Vagina (tissue), 2 donors: ENCODE measurements at regions not wholly inside any gene's neighbourhood (a gene's known extent, or its start where the extent isn't known, plus 50 kb on each side); places are given as distances from the start of the nearest gene placed in this dataset.

Experiments used
- CTCF ChIP-seq, 3 experiments: fragments of 450-650 bp in 2 of 3; fragments of 200-600 bp in 1 of 3; sonication (generic) in 1 of 3; IDR thresholded peaks; one replicate each; pipeline ENCODE4 v1.5.1; 2017 to 2019; ENCODE audit warnings: antibody characterized with exemption in 3 of 3, mild to moderate bottlenecking in 2 of 3, moderate library complexity in 2 of 3
- POLR2A ChIP-seq, 2 donors: fragments of 450-650 bp; IDR thresholded peaks; one replicate each; pipeline ENCODE4 v1.6.1; 2017; ENCODE audit warnings: antibody characterized with exemption in 2 of 2, mild to moderate bottlenecking in 2 of 2, moderate library complexity in 2 of 2
- POLR2AphosphoS5 ChIP-seq, 2 donors: sonication (generic); formaldehyde crosslinking; IDR thresholded peaks; one replicate each; pipeline ENCODE4 v1.9.0; 2017; ENCODE audit warnings: antibody characterized with exemption in 2 of 2, mild to moderate bottlenecking in 2 of 2, low read depth in 1 of 2; ENCODE audit not compliant: insufficient read depth in 1 of 2

- TF ChIP-seq POLR2A (IDR thresholded peaks at IDR 0.05): no peak
- no peak for TF ChIP-seq CTCF (IDR thresholded peaks at IDR 0.05)
- no peak for TF ChIP-seq POLR2AphosphoS5 (IDR thresholded peaks at IDR 0.05; ENCODE audit: insufficient read depth in 1 of 2, low read depth in 1 of 2)
Measured at GRCh38 chr7:84271543-84271942, 77.0 kb upstream of the SEMA3A start.
